GM12874 (cell line): ENCODE measurements at regions not wholly inside any gene's neighbourhood (a gene's known extent, or its start where the extent isn't known, plus 50 kb on each side); places are given as distances from the start of the nearest gene placed in this dataset.

Experiments used
- CTCF ChIP-seq: IDR thresholded peaks from 2 replicates; pipeline ENCODE4 v1.5.1; 2011; ENCODE audit warnings: low read depth, mild to moderate bottlenecking, control low read depth, low read length, moderate library complexity; ENCODE audit not compliant: insufficient read depth

GRCh38 chr10:113362645-113363091, 190.2 kb upstream of the HABP2 start:
- no peak for TF ChIP-seq CTCF

- TF ChIP-seq CTCF = no peak
Measured at GRCh38 chr10:113364227-113364626, 188.6 kb upstream of the HABP2 start.

GRCh38 chr10:113368666-113369364, 184.0 kb upstream of the HABP2 start:
- no peak for TF ChIP-seq CTCF

- TF ChIP-seq CTCF = no peak
Measured at GRCh38 chr10:113369365-113369694, 183.5 kb upstream of the HABP2 start.

- TF ChIP-seq CTCF = no peak
Measured at GRCh38 chr10:113376428-113376827, 176.4 kb upstream of the HABP2 start.

- no peak for TF ChIP-seq CTCF
Measured at GRCh38 chr10:113379091-113379490, 173.8 kb upstream of the HABP2 start.

- no peak for TF ChIP-seq CTCF
Measured at GRCh38 chr10:113381416-113381815, 171.4 kb upstream of the HABP2 start.
